SK-N-MC (cell line): ENCODE measurements at regions not wholly inside any gene's neighbourhood (a gene's known extent, or its start where the extent isn't known, plus 50 kb on each side); places are given as distances from the start of the nearest gene placed in this dataset.
"Not testable (repeated sequence)": the region's sequence is repeated elsewhere in the genome, so short reads cannot be mapped to it uniquely, and the experiment has no call there.

Source experiments
- DNase-seq: peaks from one replicate; pipeline ENCODE4 v3.0.0-alpha.2; 2011; ENCODE audit warnings: low read depth, low spot score
- H3K27ac ChIP-seq: fragments of 200-600 bp; sonication (generic); 2 replicates; pipeline ENCODE4 v1.5.1; 2016; ENCODE audit warnings: mixed run types
- H3K36me3 ChIP-seq: fragments of 200-600 bp; sonication (generic); 2 replicates; pipeline ENCODE4 v1.6.1; 2017; ENCODE audit warnings: antibody characterized with exemption, low read length, mixed read lengths; ENCODE audit not compliant: insufficient read depth
- H3K4me3 ChIP-seq: fragments of 200-600 bp; sonication (generic); 2 replicates; pipeline ENCODE4 v1.5.1; 2016
- H3K9ac ChIP-seq: fragments of 200-600 bp; sonication (generic); 2 replicates; pipeline ENCODE4 v1.8.0; 2017; ENCODE audit warnings: mixed run types, mixed read lengths; ENCODE audit not compliant: insufficient read length
- H3K9me3 ChIP-seq: fragments of 200-600 bp; sonication (generic); 2 replicates; pipeline ENCODE4 v1.6.1; 2017; ENCODE audit warnings: low read depth, mild to moderate bottlenecking, antibody characterized with exemption, low read length, moderate library complexity, mixed read lengths
- EZH2 ChIP-seq: fragments of 200-600 bp; sonication (generic); IDR thresholded peaks from one replicate; pipeline ENCODE4 v1.6.1; 2017; ENCODE audit warnings: antibody characterized with exemption
- FOXP2 ChIP-seq: optimal IDR thresholded peaks from 2 replicates; pipeline ENCODE3; 2011; ENCODE audit warnings: mild to moderate bottlenecking, moderate library complexity; ENCODE audit not compliant: insufficient read depth; ENCODE audit errors: extremely low read length, control extremely low read depth
- POLR2AphosphoS5 ChIP-seq: IDR thresholded peaks from 2 replicates; pipeline ENCODE4 v1.6.1; 2012; ENCODE audit warnings: mild to moderate bottlenecking, low read depth, low read length, borderline replicate concordance

DNA sequence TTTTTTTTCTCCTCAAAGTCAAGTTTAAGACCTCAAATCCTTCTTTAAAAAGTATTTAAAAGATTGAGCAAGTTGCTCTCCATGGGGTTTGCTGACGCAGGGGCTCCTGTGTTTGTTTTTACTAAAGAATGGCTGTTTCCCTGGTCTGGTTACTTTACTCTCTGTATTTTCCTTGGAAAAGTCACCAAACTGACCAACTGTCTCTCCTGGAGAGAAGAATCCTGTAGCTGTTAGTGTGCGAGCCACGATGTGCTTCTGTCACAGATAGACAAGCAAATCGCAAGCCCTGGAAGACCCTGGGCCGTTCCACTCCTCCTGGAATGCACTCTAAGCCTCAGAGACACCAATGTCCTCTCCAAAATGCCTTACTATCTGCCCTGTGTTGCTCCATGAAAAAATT, 212.1 kb downstream of the CHIC2 start:
- H3K9me3 ChIP-seq: no peaks in the 10 kb centered on the region
- TF ChIP-seq POLR2AphosphoS5 (no peak), FOXP2 (no peak), EZH2 (no peak)
- no peak overlapping the region for H3K4me3 ChIP-seq
- H3K36me3 ChIP-seq: no peaks in the 10 kb centered on the region
- H3K9ac ChIP-seq: no peak overlapping the region
- H3K27ac ChIP-seq: no peak overlapping the region
- no peak for DNase-seq

DNA sequence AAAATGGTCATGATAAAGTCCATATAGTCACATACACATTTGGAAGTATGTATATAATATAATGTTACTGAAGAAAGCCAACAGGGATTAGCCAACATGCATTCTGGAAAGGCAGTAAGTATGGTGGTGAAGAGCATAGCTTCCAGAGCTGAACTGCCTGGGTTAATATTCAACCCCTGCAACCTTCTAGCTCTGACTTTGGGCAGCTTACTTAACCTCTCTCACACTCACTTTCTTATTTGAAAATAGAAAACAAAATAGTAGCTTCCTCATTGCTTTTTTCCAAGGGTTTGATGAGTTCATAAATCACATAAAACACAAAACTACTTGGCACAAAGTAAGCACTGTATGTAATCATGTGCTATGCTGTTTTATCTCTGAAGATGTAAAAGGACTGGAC, 216.4 kb downstream of the CHIC2 start:
- H3K9ac ChIP-seq: no peak overlapping the region
- no peak overlapping the region for H3K27ac ChIP-seq
- H3K4me3 ChIP-seq: no peak overlapping the region
- TF ChIP-seq FOXP2 (no peak), POLR2AphosphoS5 (no peak), EZH2 (no peak)
- no peaks in the 10 kb centered on the region for H3K9me3 ChIP-seq
- DNase-seq: no peak
- no peaks in the 10 kb centered on the region for H3K36me3 ChIP-seq

DNA sequence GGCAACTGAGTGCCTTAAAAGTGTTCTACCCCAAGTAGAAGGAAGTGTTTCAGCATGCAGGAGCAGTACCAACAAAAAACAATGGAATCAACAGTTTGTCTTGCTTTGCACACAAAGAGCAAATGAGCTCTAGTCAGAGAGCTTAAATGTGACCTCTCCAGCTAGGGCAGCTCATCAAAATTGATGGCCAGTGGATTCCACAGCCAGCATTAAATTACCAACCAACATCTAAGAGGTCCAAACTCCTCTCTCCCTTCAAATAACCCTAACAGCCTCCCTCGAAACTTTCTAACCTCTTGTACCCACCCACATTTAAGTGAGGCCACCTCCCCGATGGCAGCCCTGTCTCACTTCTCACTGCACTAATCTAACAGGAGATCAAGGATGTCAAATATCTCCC, 219.9 kb downstream of the CHIC2 start:
- H3K9me3 ChIP-seq: no peaks in the 10 kb centered on the region
- no peak overlapping the region for H3K9ac ChIP-seq
- DNase-seq: no peak
- no peaks in the 10 kb centered on the region for H3K36me3 ChIP-seq
- H3K4me3 ChIP-seq: no peak overlapping the region
- TF ChIP-seq EZH2 (no peak), FOXP2 (no peak), POLR2AphosphoS5 (no peak)
- no peak overlapping the region for H3K27ac ChIP-seq

DNA sequence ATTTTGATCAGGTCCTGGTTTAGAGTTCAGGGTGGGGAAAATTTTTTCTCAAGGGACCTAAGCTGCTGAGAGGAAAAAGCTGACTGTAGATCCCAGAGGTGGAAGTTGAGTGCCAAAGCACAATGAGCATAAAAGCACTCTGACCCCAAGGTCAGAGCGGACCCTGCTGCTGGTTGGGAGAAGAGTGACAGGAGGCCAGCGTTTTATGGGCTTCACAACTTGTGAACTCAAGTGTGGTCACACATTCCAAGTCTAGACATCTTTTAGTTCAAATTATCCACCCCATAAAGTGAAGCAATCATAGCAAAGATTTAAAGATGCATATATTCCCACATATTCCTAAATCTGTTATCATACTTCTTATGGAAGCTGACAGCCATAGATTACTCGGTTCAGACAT, 220.3 kb downstream of the CHIC2 start:
- no peak for TF ChIP-seq FOXP2
- TF ChIP-seq POLR2AphosphoS5: no peak
- no peak for TF ChIP-seq EZH2
- Histone ChIP-seq H3K4me3 (no peak overlapping the region), H3K9me3 (no peaks in the 10 kb centered on the region), H3K27ac (no peak overlapping the region), H3K36me3 (no peaks in the 10 kb centered on the region), H3K9ac (no peak overlapping the region)
- DNase-seq: no peak

- H3K9me3 ChIP-seq: no peaks in the 10 kb centered on the region
- no peak overlapping the region for H3K27ac ChIP-seq
- TF ChIP-seq POLR2AphosphoS5: no peak
- no peak for TF ChIP-seq EZH2
- TF ChIP-seq FOXP2: no peak
- no peak overlapping the region for H3K4me3 ChIP-seq
- no peak for DNase-seq
- no peak overlapping the region for H3K9ac ChIP-seq
- H3K36me3 ChIP-seq: no peaks in the 10 kb centered on the region
These were observed 222.7 kb downstream of the CHIC2 start for GRCh38 chr4:53841711-53842110.

GRCh38 chr4:53840643-53841042, 223.8 kb downstream of the CHIC2 start:
- Histone ChIP-seq H3K9me3 (no peaks in the 10 kb centered on the region), H3K27ac (no peak overlapping the region), H3K4me3 (no peak overlapping the region), H3K36me3 (no peaks in the 10 kb centered on the region), H3K9ac (no peak overlapping the region)
- TF ChIP-seq FOXP2 (no peak), POLR2AphosphoS5 (no peak), EZH2 (no peak)
- DNase-seq: no peak

- not testable (repeated sequence) for H3K4me3 ChIP-seq, H3K27ac ChIP-seq, DNase-seq, H3K9me3 ChIP-seq, H3K9ac ChIP-seq, H3K36me3 ChIP-seq
These were observed 231.0 kb downstream of the CHIC2 start for GRCh38 chr4:53833302-53834003.

GRCh38 chr4:53832549-53832948, 231.9 kb downstream of the CHIC2 start:
- no peaks in the 10 kb centered on the region for H3K36me3 ChIP-seq
- H3K4me3 ChIP-seq: no peak overlapping the region
- no peak overlapping the region for H3K9ac ChIP-seq
- no peak for DNase-seq
- no peak overlapping the region for H3K27ac ChIP-seq
- H3K9me3 ChIP-seq: no peaks in the 10 kb centered on the region
- TF ChIP-seq POLR2AphosphoS5: no peak
- no peak for TF ChIP-seq FOXP2
- no peak for TF ChIP-seq EZH2

DNA sequence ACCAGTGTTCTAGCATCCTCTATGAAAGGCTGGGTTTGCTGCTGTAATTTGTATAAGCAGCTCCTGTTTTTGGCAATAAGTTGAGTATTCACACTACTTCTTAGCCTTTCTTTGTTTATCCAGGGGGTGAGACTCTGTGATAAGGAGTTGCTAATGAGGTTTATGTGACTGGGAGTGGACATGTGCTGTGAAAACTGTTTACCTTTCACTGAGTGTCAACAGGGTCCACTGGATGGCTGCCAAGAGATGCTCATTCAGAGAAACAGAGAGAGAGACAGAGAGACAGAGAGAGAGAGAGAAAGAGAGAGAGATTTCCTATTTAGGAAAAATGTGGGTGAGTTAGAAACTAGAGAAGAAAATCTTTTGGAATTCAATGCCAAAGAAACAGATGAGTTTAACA, 233.9 kb downstream of the CHIC2 start:
- no peak overlapping the region for H3K27ac ChIP-seq
- no peak overlapping the region for H3K9ac ChIP-seq
- H3K9me3 ChIP-seq: no peaks in the 10 kb centered on the region
- no peaks in the 10 kb centered on the region for H3K36me3 ChIP-seq
- no peak for TF ChIP-seq EZH2
- no peak for TF ChIP-seq FOXP2
- TF ChIP-seq POLR2AphosphoS5: no peak
- no peak for DNase-seq
- no peak overlapping the region for H3K4me3 ChIP-seq
